Activated CD4-positive, alpha-beta T cell treated with anti-CD3 and anti-CD28 coated beads, Interleukin-2, Interleukin-4, amounts not matched to agents 100 ng/mL and 50 ng/mL, durations not matched to agents 16 hours and 8 hours (primary cell): ENCODE measurements at regions not wholly inside any gene's neighbourhood (a gene's known extent, or its start where the extent isn't known, plus 50 kb on each side); places are given as distances from the start of the nearest gene placed in this dataset.
"Not testable (repeated sequence)": the region's sequence is repeated elsewhere in the genome, so short reads cannot be mapped to it uniquely, and the experiment has no call there.

ENCODE experiments used
- DNase-seq: peaks from one replicate; pipeline ENCODE4 v3.0.0-alpha.2; 2020; ENCODE audit warnings: low spot score

DNA sequence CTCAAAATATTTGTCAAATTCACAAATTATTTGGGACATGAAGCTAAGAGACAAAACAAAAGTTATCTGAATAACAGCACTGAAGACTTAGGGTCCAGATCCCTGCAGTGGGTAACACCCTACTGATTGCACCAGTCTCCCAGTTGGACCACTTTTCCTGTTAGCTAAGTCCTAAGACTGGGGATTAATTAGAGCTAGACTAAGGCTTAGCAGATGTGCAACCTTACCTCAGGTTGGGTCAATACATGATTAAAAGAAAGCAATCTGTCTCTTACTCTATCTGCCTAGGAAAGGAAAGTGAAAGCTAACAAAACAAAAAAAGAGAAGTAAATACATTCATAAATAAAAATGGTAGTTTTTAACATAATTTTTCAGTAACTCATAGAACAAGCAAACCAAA is 737.2 kb upstream of the CHRM3 start:
- DNase-seq, result no peak

DNA sequence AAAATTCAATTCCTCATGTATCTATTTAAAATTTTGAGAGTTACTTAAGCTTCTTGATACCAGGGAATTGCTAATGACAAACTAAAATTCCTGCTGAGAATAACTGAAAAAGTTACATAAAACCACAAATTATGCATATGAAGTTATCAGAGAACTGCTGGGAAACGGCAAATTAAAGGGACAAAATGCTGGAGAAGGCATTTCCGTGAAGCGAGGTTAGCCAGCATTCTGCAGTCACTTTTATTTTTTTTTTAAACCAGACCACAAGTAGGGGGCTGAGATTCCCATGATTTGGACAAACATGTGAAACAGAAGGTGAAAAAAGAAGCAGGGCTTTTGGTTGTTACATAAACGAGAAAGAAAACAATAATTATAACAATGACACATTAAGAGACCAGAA is 737.6 kb upstream of the CHRM3 start:
- no peak for DNase-seq

DNA sequence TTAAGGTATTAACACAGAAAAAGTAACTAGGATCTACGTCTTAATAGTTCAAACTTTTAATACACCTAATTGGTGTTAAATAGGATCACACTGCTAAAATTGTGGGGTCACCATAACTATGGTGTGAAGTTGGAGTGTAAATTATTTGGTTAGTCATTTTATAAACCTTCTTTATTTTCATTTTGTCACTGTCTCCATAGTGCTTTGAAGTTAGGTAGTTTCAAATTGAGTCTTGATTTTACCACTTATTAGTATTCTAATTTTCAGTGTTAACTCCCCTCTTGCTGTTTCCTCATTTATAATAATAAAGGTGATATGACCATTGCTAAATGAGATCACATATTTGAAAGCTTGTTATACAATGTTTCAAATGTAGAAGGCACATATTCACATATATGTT is 738.1 kb upstream of the CHRM3 start:
- DNase-seq, result no peak

DNA sequence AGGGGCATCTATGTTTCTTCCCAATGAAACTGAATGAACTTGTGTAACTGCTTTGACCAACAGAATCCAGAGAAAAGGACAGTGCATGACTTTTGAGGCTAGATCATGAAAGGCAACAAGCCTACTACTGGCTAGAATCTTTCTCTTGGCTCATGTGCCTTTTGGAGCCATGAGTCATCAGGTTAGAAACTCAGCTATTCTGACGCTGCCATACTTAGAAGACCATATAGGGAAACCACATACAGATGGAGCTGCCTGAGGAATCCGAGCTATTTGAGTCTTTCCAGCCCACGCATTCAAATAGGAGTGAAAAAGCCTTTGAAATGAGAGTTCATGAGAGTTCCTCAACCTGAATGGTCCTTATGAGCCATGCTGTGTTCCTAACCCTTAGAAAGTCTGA is 738.5 kb upstream of the CHRM3 start:
- DNase-seq, result no peak

DNA sequence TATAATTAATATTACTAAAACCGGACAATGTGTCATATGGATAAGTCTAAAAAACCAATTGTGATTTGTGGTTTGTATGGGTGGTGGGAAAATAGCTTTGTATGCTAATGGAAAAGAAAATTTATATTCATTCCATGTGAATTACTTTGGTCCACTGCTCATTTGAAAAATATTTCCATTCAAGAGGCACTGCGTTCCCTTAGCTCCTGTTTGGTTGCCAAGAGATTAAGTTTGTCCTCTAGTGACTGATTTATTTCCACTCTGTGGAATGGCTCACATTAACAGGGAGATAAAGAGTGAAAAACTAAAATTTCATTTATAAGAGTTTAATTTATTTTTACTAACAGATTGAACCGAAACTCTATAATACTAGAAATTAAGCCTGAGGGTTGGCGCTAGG is 744.1 kb upstream of the CHRM3 start:
- no peak for DNase-seq

DNA sequence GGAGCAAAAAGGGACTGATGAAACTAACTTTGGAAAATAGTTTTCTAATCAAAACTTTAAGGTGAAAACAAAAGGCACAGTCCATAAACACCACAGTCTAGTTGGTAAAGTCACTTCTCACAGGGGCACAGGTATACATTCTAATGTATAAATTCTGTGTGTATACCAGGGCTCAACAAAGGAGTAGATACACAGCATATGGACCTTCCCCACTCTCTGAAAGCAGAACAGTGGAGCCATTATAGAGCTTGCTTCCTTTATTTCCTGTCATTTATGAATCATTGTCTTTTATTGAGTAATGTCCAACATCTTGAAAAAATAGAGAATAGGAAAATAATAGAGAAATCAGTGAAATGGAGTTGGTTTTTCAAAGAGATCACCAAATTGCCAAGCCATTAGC is 746.5 kb upstream of the CHRM3 start:
- DNase-seq, result no peak

DNA sequence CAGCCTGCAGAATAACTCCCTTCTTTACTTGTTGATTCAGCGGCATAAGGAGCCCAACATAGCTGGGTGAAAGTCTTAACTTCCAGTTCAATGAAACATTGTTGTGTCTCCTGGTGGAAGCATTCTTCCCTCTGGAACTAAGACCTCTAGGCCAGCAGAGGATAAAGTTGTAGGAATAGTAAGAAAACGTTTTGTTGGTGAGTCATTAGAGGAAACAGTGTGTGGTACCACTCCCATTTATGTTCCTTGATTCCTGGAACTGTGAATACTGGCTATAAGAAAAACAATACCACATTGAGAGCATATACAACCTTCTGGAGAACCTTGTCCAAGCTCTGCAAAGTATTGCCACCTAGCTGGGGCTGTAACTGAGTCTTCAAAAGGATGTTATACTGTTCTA is 737.4 kb upstream of the ZP4 start:
- DNase-seq, result no peak

DNA sequence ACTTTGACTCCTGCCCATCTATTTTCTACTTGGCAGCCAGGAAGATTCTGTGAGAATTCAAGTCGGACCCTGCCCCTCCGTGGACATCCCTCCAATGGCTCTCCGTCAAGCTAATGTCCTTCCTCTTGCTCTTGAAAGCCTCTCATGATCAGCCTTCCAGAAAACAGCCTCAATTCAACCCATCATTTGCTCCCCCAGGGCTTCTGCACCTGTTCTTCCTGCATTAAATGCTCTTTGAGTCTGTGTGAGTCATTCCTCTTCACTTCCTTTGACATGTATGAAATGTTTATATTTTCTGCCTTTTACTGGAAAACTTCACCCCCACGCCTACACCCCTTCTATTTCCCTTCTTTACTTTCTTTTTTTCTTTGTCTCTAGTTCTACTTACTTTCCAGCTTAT is 734.1 kb upstream of the ZP4 start:
- no peak for DNase-seq

DNA sequence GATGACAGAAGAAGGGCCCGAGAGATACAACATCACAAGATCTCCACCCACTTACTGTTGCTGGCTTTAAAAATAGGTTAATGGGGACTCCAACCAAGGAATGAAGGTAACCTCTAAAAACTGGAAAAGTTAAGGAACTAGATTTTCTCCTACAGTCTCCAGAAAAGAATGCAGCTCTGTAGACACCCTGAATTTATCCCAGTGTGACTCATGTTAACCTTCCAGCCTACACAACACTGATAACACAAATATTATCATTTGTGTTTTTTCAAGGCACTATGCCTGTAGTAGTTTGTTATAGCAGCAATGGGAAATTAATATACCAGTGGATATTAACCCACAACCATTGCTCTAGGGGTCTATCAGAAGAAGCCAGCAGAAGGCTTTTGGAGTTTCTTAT is 730.7 kb upstream of the ZP4 start:
- no peak for DNase-seq

DNA sequence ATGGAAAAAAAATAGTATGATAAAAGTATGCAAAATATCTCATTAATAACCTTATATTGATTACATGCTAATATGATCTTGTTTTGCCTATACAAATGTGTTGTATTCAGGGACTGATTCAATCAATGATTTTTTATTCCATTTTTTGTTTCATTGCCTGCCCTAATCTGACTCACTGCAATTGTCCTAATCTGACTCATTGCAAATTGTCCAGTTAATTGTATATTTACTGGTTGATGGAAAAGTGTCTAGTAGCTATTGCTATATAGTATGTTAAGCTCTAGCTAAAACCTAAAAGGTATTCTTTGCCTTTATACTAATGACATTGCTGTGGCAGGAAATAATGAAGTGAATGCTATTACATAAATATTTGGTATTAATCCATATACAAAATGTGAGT is 728.9 kb upstream of the ZP4 start:
- no peak for DNase-seq

DNA sequence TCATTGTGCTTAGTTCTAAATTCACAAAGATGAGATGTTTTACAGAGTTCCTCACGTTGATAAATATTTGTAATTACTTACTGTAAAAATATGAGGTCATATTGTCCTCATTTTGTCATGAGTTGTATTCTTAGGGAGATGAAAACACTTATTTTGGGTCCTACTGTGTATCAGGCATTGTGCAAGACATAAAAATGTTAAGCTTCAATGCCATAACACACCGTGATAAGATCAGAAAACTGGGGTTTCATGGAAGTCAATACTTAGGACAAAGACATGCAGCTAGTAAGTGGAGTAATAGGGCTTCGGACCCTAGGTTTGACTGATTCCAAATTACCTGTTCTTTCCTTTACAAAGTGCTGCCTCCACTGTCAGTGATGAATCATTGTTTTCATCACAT is 720.7 kb upstream of the ZP4 start:
- no peak for DNase-seq

DNA sequence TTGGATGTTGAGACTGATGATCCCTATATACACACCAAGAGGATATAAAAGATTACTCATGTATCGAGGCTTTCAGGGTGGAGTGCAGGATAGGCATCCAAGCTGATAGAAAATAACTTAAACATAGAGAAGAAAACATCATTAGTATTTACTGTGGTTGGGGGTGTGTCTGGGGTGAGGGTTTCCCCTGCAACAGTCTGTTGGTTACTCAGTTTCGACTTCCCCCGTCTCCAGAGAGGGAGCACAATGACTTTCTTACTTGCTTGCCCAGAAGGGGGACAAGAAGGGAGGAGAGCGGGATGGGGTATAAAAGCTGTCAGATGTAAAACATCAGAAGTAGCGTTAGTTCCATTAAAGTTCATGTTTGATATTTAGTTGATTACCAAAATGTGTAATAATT is 717.4 kb upstream of the ZP4 start:
- DNase-seq, result no peak

DNA sequence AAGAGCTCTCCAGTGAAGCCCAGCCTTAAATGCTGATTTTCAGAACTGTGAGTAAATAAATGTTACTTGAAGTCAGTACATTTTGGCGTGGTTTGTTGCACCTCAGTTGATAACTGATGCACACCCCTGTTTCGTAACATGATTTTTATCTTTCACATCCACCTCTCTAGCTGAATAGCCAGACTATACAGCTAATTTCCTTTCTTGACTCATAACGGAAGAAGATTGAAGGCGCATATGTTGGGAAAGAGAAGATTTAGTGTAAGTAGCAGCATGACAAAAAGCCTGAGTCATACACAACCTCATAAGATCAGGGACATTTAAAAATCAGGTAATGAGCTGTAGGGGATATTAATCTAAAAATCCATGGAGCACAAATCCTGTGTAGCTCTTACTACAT is 716.2 kb upstream of the ZP4 start:
- DNase-seq, result peak; percentile 13

DNA sequence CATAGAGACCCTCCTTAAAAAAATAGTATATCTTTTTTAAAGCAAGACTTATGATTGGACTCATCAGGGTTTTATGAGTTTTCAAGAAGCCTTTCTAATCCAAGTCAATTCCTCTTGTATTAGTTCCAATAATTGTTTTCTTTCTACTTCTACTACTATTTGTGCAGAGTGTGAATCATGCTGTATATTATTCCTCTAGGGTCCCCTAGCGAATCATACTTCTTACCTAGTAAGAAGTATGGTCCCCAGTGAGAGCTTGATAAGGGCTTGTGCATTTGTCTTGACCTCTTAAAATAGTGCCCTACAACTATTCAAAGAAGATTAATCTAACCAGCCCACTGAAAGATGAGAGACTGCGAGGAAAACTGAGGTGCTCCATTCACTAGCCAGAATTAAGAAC is 715.7 kb upstream of the ZP4 start:
- no peak for DNase-seq

DNA sequence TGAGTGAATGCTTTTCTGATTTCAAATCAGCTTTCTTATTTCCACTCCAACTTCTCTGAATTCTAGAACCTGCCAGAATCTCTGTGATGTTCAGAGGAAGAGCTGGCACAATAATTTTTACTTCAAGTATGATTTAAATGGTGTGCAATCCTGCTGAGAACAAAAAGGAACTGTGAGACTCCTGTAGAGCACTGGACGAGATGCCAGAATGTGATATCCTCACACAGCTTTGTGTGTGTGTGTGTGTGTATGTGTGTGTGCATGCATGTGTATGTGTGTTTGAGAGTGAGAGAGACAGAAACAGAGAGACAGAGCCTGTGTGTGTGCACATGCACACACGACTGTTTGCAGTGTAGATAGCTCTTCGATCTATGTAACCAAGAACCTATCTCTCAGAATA is 713.6 kb upstream of the ZP4 start:
- no peak for DNase-seq

DNA sequence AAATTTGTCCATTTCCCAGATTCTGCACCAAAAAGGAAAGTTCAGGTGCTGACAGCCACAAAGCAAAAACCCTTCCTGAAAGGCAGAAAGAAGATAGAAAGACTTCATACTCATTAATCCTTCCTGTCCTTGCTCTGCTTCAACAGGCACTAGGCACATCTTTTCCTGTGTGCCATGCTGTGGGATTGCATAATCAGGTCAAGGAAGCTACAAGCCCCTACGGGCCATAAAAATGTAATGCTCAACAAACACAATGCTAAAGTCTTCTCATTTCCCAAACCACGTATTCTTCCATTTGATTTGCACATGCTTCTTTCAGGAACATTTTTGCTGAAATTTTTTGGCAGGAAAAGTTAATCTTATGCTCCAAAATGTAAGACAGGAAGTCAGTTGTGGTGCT is 710.9 kb upstream of the ZP4 start:
- not testable (repeated sequence) for DNase-seq

DNA sequence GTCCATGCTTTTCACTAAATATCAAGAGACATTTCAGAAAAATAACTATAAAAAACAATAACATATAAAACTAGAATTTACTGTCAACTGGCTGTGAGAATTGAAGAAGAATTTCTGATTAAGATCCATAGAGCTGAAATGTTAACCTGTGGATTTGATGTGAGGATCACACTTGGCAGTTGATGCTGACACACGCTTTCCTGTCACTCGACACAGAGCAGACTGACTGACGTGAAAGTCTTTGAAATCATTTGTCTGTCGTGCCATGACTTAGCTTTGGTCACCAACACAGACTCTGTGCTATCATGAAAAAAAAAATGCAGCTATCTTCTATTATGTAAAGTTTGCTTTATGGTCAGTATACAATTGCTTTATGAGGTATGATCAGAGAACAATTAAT is 706.0 kb upstream of the ZP4 start:
- no peak for DNase-seq

DNA sequence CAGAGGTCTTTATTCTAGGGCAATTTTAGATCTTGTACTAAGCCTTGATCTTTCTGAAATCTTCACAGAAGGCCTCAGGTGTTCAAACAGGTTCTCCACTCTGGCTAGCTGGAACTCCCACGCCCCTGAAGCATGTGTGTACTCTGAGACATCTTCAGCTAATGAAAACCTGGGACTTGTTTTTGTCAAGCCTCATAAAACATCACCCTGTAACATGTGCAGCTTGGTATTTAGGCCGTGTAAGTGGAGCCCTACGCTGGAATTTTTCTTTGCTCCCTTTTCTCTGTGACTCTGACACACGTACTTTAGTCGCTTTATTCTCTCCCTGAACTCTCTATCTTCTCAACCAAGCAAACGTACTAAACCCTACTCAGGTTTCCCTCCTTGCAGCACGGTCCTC is 701.9 kb upstream of the ZP4 start:
- no peak for DNase-seq

DNA sequence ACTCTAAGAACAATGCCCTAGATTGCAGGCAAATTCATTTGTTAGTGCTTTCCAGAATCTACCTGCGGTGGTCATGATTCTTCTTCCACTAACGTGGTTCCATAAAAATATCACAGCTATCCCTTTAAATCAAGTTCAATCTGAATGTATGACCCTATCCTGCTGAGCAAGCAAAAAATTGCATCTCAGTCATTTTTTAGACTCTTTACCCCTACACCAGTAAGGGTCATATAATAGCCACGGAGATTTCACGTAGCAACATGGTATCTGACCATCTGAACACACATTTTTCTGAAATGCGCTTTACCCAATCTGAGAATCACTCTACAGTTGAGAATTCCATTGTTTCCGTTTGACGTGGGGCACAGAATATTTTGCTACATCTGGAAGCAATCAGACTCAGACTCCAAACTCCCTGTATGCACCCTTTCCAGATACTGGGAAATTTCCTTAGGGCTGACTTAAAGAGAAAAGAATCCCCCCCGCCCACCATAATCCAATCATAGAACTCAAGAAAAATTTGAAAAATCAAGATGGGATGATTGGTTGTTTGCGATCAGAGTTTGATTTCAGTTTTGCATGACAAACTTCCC is 699.2 kb upstream of the ZP4 start:
- DNase-seq, result no peak

DNA sequence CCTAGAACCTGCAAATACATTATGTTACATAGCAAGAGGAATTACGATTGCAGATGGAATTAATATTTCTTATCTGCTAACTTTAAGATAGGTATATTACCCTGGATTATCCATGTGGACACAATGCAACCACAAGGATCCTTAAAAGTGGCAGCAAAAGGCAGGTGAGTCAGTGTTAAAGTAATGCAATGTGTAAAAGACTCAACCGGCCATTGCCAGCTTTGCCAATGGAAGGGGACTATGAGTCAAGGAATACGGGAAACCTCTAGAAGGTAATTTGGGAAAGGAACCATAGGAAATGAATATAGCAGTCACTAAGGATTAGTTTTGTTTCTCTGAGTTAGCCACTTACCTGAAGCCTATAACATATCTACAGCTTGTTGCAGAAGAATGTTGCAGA is 692.1 kb upstream of the ZP4 start:
- DNase-seq, result no peak

DNA sequence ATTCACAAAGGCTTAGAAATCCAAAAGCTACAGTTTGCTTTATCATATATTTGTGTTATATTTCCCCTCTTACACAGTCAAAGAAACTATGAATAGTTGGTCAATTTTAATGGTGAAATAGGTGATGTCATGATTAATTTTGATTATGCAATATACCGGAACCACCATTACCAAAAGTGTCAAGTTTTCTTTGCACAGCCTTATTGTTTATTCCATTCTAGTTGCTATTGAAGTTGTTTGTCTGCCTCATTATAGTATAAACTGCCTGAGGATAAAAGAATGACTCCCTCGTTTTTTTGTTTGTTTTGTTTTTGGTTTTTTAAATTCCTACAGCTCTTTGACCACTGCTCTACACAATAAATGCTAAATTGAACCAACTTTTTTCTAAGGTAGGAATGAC is 690.6 kb upstream of the ZP4 start:
- no peak for DNase-seq

DNA sequence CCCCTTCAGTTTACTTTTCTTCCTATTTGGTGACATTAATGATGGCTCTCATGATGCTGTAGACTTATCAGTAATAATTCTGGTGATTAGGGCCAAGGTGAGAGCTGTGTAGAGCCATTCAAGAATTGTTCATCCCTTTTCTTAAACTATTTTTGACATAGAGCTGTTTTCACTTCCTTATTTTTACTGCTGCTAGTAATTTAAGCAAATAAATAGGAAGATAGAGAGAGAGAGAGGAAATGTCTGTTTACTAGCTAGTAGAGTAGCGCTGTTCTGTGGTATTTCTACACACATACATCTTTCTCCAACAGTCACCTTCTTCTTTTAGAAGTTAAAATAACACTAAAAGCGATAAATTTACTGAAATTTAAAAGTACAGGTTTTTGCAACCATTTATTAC is 678.0 kb upstream of the ZP4 start:
- no peak for DNase-seq

DNA sequence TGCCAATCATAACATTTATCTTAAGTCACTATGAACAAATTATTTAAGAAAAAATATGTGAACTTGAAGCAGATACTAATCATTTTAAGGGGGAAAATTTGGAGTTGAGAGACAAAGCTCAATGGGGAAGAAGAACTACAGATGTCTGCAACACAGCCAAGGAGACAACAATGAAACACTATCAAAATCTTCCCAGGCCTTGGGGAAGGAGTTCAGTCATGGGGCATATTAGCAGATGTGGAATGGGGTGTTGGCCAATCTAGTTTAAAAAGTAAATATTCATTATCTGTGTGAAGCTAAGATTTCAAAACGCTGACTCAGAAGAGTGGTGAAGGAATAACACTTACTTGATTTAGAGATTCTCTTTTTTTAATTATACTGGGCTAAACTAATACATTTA is 671.6 kb upstream of the ZP4 start:
- no peak for DNase-seq

DNA sequence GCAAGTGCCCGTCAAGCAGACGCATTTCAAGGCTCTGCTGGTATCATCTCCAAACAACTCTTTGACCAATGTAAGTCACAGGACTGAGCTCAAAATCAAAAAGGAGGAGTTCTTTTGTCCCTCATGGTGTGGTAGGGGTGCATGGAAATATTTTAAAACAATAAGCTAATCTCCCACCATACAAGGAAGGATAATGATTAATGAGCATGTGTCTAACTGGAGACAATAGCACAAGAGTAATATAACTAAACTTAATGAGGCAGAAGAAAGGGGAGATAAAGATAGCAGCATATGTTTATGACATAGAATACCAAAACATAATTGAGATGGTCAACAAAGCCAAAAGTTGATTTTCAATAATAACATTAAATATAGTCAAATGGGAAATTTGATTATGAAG is 668.0 kb upstream of the ZP4 start:
- DNase-seq, result no peak

DNA sequence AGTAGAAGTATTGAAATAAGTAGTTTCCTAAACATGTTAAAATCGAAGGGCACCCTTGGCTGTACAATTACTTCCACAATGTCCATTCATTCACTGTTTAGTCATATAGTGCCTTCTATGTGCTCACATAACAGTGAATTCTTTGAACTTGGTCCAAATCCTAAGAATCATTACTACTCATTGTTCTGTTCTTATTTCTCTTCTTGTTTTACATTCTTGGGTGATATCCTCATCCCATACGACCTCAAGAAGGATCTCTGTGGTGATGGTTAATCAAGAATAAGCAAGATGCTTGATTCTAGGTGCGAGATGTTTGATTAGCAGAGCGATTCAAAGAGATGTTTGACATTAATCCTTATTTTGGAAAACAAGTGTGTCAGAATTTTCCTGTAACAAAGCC is 667.4 kb upstream of the ZP4 start:
- DNase-seq, result no peak
